HG02623 (cell line): ENCODE measurements at regions not wholly inside any gene's neighbourhood (a gene's known extent, or its start where the extent isn't known, plus 50 kb on each side); places are given as distances from the start of the nearest gene placed in this dataset.
A peak's percentile ranks its signal among the peaks of the same experiment; 100 is the strongest.

Experiments used
- ATAC-seq: cut with Tn5 transposase; IDR thresholded peaks from one replicate; pipeline ENCODE4 v1.9.1; 2021; ENCODE audit warnings: moderate library complexity; ENCODE audit not compliant: unreplicated experiment

DNA sequence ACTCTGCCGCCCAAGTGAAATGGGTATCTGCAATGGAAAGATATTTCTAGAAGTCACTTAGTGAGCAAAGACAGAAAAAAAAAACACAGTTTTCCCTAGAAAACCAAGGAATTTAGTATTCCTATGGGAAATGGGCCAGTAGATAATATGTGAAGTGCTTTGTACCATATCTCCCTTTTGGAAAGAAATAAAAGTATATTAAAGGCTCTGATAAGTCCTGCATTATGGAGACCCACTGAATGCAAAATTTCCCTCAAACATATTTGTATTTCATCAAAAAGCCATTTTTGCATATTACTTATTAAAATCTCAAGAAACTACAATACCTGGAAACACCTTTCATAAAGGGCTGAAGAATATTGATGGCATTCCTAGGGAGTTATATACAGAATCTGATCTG is 51.6 kb upstream of the DYNLRB2 start:
- no peak for ATAC-seq

DNA sequence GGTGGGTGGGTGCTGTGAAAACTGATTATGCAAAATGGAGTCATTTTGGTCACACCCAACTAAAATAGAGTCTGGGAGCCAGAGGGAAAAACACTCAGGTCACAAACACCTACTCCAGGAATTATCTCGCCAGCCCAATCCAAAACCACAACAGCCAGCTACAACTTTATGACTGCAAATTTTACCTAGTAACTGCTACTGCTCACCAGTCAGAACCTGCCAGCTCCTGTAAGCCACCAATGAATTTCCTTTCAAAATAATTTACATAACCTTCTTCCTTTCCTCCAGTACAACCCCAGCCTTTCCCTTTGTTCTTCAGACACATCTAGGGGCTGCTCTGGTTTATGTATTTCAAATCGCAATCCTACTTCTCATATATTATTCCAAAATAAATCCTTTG is 52.6 kb upstream of the DYNLRB2 start:
- no peak for ATAC-seq

DNA sequence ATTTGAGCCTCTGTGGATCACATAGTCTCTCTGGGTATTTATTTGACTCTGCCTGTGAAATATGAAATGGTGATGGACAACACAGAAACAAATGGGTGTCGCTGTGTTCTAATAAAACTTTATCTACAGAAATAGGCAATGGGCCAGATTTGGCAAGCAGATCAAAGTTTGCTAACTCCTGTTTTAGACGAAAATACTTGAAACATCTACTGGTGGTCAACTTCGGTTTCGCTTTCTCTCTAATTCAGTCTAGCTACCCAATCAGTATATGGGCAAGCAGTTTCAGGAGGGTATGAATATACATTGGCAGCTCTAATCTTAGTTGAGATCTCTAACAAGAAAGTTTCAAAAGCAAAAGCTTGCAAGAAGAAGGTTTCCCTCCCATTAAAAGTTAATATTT is 60.1 kb upstream of the DYNLRB2 start:
- ATAC-seq, result no peak

DNA sequence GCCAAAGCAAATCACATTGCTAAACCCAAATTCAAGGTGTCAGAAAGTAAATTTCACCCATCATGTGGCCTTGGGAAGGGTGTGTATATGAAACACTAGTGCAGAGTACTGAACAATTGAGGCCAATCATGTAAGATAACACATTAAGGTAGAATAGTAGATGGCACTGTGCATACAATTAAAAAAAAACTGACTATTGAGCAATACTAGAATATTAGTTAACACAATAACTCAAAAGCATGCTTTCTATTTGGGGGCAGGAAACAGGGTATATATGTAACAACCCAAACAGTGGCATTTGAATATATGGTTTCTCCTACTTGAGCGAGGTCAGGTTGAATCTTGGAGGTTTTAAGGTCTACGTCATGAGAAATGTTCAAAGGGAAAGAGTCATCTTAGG is 63.0 kb upstream of the DYNLRB2 start:
- ATAC-seq, result no peak

DNA sequence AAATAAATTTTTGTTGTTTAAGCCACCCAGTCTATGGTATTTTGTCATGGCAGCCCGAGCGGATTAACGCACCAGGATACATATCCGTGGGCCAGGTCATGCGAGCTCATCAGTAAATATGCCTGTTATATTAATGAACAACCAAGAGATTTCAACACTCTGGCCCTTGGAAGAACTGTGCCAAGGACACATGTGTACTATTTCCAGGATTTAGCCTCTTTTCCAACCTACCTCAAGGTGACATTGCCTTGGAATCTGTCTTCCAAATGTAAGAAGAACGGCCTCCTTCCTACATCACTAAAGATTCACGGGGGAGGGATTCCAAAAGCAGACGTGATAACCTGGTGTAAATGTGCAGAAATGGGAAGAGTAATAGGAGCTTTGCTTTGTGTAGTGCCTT is 72.8 kb upstream of the DYNLRB2 start:
- no peak for ATAC-seq

DNA sequence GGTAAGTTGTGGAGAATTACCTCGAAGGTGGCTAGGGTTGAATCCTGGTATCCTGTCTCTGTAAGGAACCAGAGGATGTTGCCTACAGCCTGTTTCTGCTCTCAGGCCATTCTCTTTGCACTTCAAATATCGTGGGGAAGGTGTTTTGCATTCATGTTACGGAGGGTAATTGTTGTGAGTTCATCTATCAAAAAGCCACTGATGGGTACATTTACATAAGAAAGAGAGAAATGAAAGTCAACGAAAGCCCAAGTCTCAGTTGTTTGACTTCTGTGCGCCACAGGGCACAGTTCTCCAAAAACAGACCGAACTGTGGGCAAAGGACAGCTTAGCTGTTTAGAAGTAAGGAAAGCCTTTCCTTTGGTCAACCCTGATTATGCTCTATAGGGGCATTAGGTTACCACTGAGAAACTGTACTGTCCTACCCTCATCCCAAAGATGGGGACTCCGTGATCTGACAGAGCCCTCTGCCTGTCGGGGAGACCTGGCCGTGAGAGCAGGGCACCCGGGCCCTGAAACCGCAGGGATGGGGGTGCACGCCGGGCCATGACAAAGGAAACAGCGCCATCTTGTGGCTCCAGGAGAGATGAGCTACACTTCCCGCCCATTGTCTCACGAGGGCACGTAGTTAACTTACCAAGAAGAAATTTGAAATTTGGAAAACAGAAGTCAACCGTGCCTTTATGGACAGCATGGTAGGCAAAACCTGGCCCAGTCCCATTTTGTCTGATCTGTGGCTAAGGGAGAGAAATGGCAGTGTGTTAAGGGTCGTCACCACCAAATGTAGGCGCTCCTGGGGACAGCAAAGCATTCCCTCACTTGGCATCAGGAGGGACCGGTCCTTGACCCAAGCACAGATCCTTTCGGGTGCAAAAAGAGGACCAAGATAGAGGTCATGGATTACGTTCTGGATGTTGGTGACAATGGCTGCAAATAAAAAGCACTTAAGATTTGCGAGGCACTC is 74.5 kb upstream of the DYNLRB2 start:
- ATAC-seq, result peak; percentile 74

DNA sequence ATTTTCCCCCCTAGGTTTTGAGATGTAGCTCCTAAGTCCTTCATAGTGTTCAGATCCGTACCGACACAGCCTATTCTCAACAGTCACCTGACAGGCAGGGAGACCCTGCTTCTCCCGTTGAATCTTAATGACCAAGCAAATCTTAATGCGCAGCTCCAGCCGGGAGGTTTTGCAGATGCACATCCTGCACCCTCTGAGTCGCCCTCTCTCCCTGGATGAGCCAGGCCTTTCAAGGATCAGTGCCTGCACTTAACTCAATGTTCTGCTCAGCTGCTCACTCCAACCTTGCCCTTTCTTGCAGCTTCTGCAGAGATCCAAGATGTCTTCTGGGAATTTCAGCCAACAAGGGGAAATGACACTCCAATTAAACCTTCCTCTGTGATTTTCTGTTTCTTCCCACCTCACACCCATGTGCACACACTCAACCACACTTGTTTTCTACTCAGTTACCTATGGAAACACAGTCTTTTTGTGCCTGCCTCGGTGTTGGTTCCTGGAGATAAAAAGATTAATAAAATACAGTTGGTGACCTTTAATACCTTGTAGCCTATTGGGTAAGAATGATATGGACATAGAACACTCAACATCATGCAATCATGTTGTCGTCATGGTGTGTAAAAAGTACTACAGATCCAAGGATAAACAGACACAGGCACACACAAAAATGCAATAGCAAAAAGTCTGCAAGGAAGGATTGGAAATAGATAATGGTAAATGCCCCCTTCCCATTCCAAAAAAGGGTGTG is 76.9 kb upstream of the DYNLRB2 start:
- ATAC-seq, result no peak

DNA sequence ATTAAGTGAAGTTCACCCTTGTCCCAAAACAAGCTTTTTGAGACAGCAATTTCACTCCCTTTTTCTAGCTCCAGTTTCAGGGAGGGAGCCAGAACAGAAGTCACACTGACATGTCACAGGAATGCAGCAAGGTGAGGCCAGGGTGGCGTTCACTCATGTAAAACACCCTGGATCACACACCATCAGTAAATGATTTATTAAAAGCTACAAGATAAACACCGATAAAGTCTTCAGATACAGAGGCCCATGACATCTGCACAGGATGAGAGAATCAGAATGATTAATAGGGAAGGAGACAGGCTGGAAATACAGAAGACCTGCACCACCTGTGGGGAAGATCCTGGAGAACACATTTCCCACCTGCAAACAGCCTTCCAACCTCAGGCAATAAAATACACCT is 77.5 kb upstream of the DYNLRB2 start:
- ATAC-seq, result no peak

DNA sequence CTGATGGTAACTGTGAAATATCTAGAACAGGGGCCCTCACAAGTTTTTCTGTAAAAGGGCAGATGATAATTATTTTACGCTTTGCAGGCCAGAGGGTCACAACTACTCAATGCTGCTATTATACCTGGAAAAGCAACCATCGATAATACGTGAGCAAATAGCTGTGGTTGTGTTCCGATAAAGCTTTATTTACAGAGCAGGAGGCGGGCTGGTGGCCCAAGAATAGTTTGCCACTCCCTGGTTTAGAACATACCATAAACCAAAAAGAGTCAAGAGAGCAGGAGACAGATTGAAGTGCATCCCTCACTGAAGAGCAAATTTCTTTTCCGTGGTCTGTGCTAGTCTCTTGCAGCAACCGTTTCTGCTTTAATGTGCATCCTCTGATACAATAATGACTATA is 77.9 kb upstream of the DYNLRB2 start:
- ATAC-seq, result no peak

DNA sequence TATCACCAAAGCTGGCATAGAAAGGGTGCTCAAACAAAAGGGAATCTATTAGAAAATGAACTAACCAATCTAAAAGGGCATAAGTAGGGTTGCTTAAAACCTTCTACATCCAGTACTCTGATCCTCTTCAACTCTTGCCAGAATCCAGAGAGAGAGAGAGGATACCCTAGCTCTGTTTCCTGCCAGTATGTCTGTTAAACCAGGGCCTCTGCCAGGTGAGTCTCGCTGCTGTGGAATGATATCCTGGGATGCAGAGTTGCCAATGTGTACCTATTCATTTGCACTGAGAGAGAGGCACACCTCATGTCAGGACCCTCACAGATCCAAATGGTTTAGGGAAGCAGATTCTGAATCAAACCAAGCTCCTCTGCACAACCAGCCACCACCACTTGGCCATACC is 79.8 kb upstream of the DYNLRB2 start:
- ATAC-seq, result no peak

DNA sequence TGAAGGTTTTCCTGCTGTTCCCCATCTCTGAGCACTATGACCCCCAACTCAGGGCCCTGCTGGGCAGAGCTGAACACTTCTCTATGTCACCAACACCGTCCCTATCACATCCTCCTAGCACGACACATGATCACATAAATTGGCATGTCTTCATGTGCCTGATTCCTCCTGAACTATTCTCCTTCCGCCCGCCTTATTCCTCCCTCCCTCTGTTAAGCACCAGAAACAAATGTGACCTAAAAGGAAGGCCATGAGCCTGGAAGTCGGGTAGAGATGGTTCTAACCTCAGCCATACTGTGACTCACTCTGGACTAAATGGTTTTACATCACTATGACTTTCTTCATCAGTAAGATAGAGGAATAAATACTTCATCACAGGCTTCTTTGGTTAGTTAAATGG is 80.8 kb upstream of the DYNLRB2 start:
- ATAC-seq, result no peak

DNA sequence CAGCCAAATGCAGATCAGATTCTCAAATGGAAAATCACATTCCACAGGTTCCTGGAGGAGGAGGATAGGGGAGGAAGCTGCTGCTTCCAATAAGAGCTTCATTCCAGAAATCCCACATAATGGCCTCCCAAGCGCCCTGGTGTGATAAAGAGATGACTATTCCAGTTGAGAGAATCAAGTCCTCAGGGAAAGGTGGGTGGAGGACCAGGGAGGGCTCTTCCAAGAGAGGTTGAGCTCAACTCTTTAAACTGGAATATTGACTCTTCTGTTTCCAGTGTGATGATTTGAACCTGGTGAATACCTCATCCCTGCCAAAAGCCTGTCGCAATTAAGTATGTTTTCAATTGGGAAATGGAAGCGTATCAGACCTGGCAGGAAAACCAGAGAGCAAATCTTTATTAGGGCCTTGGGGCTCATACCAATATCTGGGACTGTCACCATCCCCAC is 81.4 kb upstream of the DYNLRB2 start:
- no peak for ATAC-seq

DNA sequence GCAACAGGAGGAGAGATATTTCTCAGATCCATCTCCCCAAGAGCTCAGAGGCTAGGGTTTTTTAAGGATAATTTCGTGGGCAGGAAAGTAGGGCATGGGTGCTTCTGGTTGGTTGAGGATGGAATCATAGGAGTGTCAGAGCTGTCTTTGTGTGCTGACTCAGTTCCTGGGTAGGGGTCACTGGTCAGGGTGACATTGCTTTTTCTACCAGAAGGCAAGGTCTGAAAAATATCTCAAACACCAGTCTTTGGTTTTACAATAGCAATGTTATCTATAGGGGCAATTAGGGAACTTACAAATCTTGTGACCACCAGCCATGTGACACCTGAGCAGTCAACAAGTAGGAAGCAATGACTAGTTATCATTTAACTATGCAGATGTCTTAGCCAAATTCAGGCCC is 82.9 kb upstream of the DYNLRB2 start:
- ATAC-seq, result no peak

DNA sequence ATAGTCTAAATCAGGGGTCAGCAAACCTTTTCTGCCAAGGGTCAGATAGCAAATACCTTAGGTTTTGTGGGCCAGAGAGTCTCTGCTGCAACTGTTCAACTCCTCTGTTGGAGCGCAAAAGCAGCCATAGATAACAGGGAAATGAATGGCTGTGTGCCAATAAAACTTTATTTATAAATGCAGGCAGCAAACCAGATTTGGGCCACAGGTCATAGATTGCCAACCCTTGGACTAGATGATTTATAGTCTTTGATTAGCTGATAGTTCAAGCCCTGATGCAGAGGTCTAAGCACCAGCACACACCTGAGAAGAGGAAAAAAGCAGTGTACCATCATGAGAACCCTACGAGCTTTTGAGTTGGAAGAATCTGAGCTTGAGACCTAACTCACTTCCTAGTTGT is 86.0 kb upstream of the DYNLRB2 start:
- ATAC-seq, result no peak

DNA sequence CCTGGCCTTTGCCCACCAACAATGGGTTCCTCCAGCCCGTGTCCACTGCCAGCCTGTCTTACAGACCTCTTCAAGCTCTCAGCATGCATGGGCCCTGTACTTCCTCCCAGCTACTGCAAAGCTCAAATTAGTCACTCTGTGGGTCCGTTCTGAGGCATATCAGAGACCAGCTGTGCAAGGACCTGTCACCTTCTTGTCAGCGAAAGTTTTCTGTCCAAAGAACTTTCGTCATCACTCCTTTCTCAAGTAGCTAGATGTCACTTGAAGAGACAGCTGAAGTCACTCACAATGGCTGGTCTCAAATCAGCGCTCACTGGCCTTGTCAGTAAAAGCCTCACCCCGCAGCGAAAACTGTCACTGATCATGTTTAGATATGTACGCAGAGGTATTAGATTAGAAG is 91.4 kb upstream of the DYNLRB2 start:
- ATAC-seq, result no peak

DNA sequence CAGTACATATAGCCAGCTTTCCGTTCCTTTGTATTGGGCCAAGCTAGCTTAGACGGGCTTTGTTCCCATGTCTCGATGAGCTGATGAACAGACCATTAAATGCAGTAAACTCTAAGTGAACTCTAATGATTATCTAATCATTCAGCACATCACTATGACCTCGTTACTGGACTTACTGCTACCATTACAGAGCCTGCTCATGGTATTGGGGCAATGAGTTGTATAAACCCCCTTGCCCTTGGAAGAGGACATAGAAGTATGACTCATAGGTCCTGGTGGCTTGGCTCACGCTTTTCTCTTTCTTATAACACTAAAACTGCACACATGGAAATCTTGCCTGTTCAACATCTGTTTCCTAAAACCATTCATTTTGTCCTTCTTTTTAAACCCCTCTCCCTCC is 93.6 kb upstream of the DYNLRB2 start:
- ATAC-seq, result no peak

DNA sequence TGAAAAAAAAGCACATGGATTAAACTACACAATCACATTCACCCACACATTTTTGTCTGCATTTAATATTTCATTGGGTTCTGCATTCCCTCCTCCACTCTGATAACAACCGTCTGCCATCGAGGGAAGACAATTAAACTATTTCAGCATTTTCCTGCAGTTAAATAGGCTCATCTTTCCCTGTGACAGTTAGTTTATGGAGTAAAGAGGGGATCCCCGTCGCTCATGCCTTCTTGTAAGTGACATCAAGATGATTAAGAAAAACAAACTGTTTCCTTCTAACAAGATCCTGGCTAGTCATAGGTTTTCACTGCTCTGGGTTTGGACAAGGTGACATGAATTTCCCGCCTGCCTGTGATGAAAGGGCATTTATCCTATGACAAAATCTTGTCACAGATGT is 98.0 kb upstream of the DYNLRB2 start:
- no peak for ATAC-seq

DNA sequence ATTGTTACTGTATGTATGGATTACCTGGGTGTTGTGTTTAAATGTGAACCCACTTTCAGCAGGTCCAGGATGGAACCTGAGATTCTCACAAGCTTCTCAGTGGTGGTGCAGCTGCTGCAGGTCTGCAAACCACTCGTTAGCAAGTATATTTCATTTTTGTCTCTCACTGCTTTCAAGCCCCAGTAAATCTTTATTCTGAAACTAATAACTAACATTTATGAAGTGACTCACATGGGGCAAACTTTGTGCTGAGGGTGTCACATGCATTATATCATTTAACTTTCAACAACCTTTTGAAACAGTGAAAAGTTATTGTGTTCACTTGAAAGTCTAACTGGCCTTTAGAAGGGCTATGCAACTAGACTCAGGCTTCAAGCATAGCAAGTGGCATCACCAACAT is 98.9 kb upstream of the DYNLRB2 start:
- no peak for ATAC-seq

DNA sequence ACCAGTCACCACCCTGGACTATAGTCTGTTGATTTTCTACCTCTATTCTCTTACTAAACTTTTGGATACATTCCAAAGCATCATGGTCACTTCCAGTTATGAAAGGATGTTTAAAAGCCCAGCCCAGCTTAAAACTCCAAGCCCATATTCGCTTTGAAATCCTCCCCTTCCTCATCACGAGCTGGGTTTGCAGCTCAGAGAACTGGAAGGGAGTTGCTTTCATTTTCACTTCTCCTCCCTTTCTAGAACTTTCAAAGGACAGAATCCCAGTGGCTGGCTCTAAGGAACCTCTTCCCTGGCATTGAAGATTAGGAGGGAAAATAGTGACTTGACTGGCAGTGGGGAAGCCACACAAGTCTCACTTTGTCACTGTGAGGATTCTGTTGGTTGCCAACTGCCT is 100.1 kb upstream of the DYNLRB2 start:
- ATAC-seq, result no peak

DNA sequence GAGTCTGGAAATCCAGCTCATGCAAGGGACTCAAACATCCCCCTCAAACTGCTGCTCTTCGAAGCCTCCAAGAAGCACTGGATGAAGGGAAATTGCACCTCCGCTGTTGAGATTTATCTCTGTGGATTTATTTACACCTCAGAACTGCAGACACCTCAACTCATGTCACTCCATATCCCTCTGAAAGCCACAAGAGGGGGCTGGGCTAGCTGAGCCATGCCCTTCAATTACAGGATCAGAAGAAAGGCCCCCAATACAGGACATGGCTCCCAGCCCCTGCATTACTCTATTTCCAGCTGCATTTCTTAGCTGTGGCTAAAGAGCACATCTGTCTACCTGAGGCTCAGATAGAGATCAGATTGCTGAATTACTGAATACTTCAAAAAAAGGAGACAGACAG is 103.1 kb upstream of the DYNLRB2 start:
- no peak for ATAC-seq

DNA sequence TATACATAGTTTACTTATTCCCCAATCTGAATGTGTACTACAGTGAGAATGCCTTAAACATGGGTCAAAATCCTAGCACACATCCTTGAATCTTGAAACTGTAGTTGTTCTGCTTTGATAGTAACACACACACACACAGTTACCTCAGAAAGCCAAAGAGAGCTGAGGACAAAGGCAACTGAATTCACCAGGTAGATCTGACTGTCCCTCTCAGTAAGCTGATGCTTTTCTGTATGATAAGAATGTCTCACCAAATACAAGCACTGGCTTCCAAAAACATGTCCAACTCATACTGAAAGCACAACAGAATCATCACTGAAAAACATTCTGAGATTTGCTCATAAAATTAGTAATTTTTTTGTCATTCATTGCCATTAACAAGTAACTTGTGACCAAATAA is 104.3 kb upstream of the DYNLRB2 start:
- ATAC-seq, result no peak

DNA sequence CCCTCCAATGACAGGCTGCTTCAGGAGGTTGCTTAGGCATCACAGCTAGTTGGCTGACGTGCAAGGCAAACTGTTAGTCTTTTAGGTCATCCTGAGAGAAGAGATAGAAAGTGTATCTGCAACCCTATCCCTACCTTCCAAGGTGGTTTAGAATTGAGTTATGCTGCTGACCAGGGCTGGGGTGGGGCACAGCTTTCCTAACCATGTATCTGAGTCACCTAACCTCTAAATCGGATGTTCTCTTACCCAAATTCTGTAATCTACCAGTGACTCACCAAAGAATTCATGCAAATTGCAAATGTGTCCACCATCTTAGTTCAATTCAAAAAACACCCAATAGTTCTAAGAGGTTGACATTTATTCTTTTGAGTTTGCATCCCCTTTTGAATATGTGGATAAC is 107.2 kb upstream of the DYNLRB2 start:
- ATAC-seq, result no peak
